ENCODE measurements at regions not wholly inside any gene's neighbourhood (a gene's known extent, or its start where the extent isn't known, plus 50 kb on each side); places are given as distances from the start of the nearest gene placed in this dataset.

GRCh38 chr3:117322866-117323265 is 613.3 kb downstream of the TUSC7 start:
- DNase-seq = no peak

GRCh38 chr3:117346901-117347300 is 637.3 kb downstream of the TUSC7 start:
- no peak for DNase-seq

- no peak for DNase-seq
These were observed 639.3 kb downstream of the TUSC7 start for GRCh38 chr3:117348884-117349283.

- no peak for DNase-seq
These were observed 640.0 kb downstream of the TUSC7 start for GRCh38 chr3:117349566-117349965.

GRCh38 chr3:117350371-117350770 is 640.8 kb downstream of the TUSC7 start:
- DNase-seq = no peak

- DNase-seq = no peak
These were observed 646.0 kb downstream of the TUSC7 start for GRCh38 chr3:117355566-117355965.

- DNase-seq = no peak
These were observed 646.6 kb downstream of the TUSC7 start for GRCh38 chr3:117356091-117356705.

- no peak for DNase-seq
These were observed 649.2 kb downstream of the TUSC7 start for GRCh38 chr3:117358717-117359314.

GRCh38 chr3:117366574-117366973 is 657.0 kb downstream of the TUSC7 start:
- DNase-seq = no peak

GRCh38 chr3:117367861-117368260 is 658.3 kb downstream of the TUSC7 start:
- no peak for DNase-seq

GRCh38 chr3:117380631-117381030 is 671.1 kb downstream of the TUSC7 start:
- DNase-seq = no peak

GRCh38 chr3:117393119-117393518 is 683.5 kb downstream of the TUSC7 start:
- DNase-seq = no peak

GRCh38 chr3:117398141-117398899 is 688.7 kb downstream of the TUSC7 start:
- no peak for DNase-seq

- no peak for DNase-seq
These were observed 689.9 kb downstream of the TUSC7 start for GRCh38 chr3:117399311-117400078.

- no peak for DNase-seq
These were observed 690.7 kb downstream of the TUSC7 start for GRCh38 chr3:117400303-117400702.

GRCh38 chr3:117404141-117404540 is 694.6 kb downstream of the TUSC7 start:
- DNase-seq = no peak

GRCh38 chr3:117404730-117405129 is 695.2 kb downstream of the TUSC7 start:
- DNase-seq = no peak

- no peak for DNase-seq
These were observed 695.8 kb downstream of the TUSC7 start for GRCh38 chr3:117405359-117405758.

- DNase-seq = no peak
These were observed 697.7 kb downstream of the TUSC7 start for GRCh38 chr3:117407317-117407716.

GRCh38 chr3:117408811-117409210 is 699.2 kb downstream of the TUSC7 start:
- no peak for DNase-seq

GRCh38 chr3:117409256-117409655 is 699.7 kb downstream of the TUSC7 start:
- no peak for DNase-seq

GRCh38 chr3:117409701-117410459 is 700.3 kb downstream of the TUSC7 start:
- DNase-seq = no peak

- DNase-seq = no peak
These were observed 702.4 kb downstream of the TUSC7 start for GRCh38 chr3:117411971-117412370.

Measured in CD4-positive, alpha-beta T cell treated with Interferon gamma for 1 hour (primary cell).